AML-193 (cell line): ENCODE measurements at regions not wholly inside any gene's neighbourhood (a gene's known extent, or its start where the extent isn't known, plus 50 kb on each side); places are given as distances from the start of the nearest gene placed in this dataset.
"Not testable (repeated sequence)": the region's sequence is repeated elsewhere in the genome, so short reads cannot be mapped to it uniquely, and the experiment has no call there.

Experiments
- DNase-seq, 2 experiments: peaks; one replicate each; lab custom pipeline; 2025; lab: John Stamatoyannopoulos, UW

- no peak for DNase-seq
These were observed 89.7 kb upstream of the SLC45A1 start for GRCh38 chr1:8228253-8228652.

GRCh38 chr1:8227674-8228073 is 90.2 kb upstream of the SLC45A1 start:
- not testable (repeated sequence) for DNase-seq

GRCh38 chr1:8226747-8227146 is 91.2 kb upstream of the SLC45A1 start:
- DNase-seq: no peak

GRCh38 chr1:8226024-8226423 is 91.9 kb upstream of the SLC45A1 start:
- DNase-seq: not testable (repeated sequence)

- DNase-seq: no peak
These were observed 94.4 kb upstream of the SLC45A1 start for GRCh38 chr1:8223526-8223925.

GRCh38 chr1:8222789-8223188 is 95.1 kb upstream of the SLC45A1 start:
- DNase-seq: no peak

GRCh38 chr1:8219530-8219929 is 98.4 kb upstream of the SLC45A1 start:
- no peak for DNase-seq

GRCh38 chr1:8218351-8219092 is 99.4 kb upstream of the SLC45A1 start:
- peak; percentile 83 to 87 for DNase-seq

- DNase-seq: no peak
These were observed 100.1 kb upstream of the SLC45A1 start for GRCh38 chr1:8217809-8218208.

- no peak for DNase-seq
These were observed 100.8 kb upstream of the SLC45A1 start for GRCh38 chr1:8217011-8217711.

- DNase-seq: no peak
These were observed 101.9 kb upstream of the SLC45A1 start for GRCh38 chr1:8216005-8216404.

GRCh38 chr1:8214501-8215173 is 103.3 kb upstream of the SLC45A1 start:
- DNase-seq: no peak

- DNase-seq: no peak
These were observed 104.2 kb upstream of the SLC45A1 start for GRCh38 chr1:8213676-8214075.

GRCh38 chr1:8213136-8213535 is 104.8 kb upstream of the SLC45A1 start:
- DNase-seq: no peak

- no peak for DNase-seq
These were observed 105.3 kb upstream of the SLC45A1 start for GRCh38 chr1:8212580-8213031.

GRCh38 chr1:8211883-8212579 is 105.9 kb upstream of the SLC45A1 start:
- DNase-seq: peak; percentile 43 to 46

GRCh38 chr1:8211251-8211882 is 106.5 kb upstream of the SLC45A1 start:
- DNase-seq: peak; percentile 39 to 46

GRCh38 chr1:8207202-8207601 is 110.7 kb upstream of the SLC45A1 start:
- no peak for DNase-seq

- no peak for DNase-seq
These were observed 111.5 kb upstream of the SLC45A1 start for GRCh38 chr1:8206391-8206790.

GRCh38 chr1:8205771-8206170 is 112.1 kb upstream of the SLC45A1 start:
- no peak for DNase-seq

- no peak for DNase-seq
These were observed 113.1 kb upstream of the SLC45A1 start for GRCh38 chr1:8204826-8205225.

- no peak for DNase-seq
These were observed 114.4 kb upstream of the SLC45A1 start for GRCh38 chr1:8203551-8203950.
